GM12891 (cell line): ENCODE measurements at regions not wholly inside any gene's neighbourhood (a gene's known extent, or its start where the extent isn't known, plus 50 kb on each side); places are given as distances from the start of the nearest gene placed in this dataset.

Experiments
- DNase-seq: peaks from one replicate; pipeline ENCODE4 v3.0.0; 2011; ENCODE audit warnings: low spot score; ENCODE audit not compliant: insufficient read length
- FAIRE-seq: peaks from 2 replicates; lab custom pipeline; 2011; peaks lifted over from hg19 to GRCh38; lab: Jason Lieb, UNC
- PAX5 ChIP-seq: IDR thresholded peaks from 2 replicates; pipeline ENCODE4 v1.6.1; 2011; ENCODE audit warnings: low read length, moderate library complexity, mild to moderate bottlenecking; ENCODE audit not compliant: insufficient read depth, severe bottlenecking
- POLR2A ChIP-seq: IDR thresholded peaks from 2 replicates; pipeline ENCODE4 v1.6.1; 2011; ENCODE audit warnings: low read depth, low read length, control low read depth
- POLR2AphosphoS5 ChIP-seq: IDR thresholded peaks from 2 replicates; pipeline ENCODE4 v1.6.1; 2011; ENCODE audit warnings: low read depth, low read length, control low read depth
- POU2F2 ChIP-seq: IDR thresholded peaks from 2 replicates; pipeline ENCODE4 v1.6.1; 2011; ENCODE audit warnings: low read depth, mild to moderate bottlenecking, control low read depth, low read length, moderate library complexity
- SPI1 ChIP-seq: IDR thresholded peaks from 2 replicates; pipeline ENCODE4 v1.6.1; 2011; ENCODE audit warnings: low read depth, low read length, control low read depth
- TAF1 ChIP-seq: IDR thresholded peaks from 2 replicates; pipeline ENCODE4 v1.6.1; 2011; ENCODE audit warnings: low read depth, low read length, control low read depth

DNA sequence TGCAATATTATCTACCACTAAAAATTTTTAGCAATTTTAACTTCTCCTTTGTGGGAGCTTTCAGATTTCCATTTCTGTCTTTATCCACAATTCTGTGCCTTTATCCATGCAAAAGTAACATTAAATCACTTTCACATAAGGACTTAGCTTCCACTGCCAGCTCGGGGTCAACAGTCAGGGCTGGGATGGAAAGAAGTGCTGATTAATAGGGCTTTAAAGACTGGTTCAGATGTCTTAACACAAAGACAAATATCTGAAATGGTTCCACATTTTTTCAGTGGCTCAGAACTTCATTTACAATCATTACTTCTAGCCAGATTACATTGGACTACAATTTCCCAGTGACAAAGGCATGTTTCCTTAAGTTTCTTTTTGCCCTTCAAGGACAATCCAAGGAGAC is 191.8 kb upstream of the CPHXL start:
- FAIRE-seq (no peak), DNase-seq (no peak)
- TF ChIP-seq PAX5 (no peak), TAF1 (no peak), POLR2A (no peak), POU2F2 (no peak), POLR2AphosphoS5 (no peak), SPI1 (no peak)

DNA sequence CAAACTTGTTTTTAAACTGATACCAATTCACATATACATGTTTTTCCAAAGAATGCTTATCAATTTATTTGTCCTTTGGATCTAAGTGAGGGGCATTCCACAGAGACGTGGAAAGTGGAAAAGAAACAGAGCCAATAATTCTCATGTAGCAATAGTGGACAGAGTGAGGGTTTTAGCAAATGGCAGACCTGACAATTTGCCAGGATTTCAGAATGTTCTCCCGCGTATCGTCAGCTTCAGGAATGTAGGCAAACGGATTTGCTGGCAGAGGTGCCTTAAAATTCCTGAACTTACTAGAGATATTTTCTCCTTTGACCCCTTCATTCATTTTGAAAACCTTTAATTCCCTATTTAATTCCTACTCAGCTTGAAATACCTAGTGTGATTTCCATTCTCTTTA is 193.4 kb upstream of the CPHXL start:
- TF ChIP-seq PAX5 (no peak), TAF1 (no peak), POLR2A (no peak), POU2F2 (no peak), POLR2AphosphoS5 (no peak), SPI1 (no peak)
- FAIRE-seq, result no peak
- no peak for DNase-seq

DNA sequence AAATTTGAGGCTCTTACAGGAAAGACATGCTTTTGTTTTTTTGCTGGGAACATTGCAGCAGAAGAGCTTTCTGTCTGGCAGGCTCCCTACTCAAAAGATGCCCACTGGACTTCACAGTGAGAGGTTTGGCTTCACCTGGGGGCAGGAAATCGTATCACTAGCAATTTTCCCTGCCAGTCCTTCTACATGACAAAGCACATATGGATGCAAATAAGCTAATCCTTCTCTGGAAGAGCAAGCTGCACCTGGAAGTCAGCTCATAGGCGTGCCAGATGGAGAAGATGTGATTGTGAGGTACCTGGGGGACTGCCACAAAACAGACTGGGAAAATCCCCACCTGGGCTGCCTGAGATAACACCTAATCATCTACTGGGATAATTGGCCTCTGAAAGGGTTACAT is 195.0 kb upstream of the CPHXL start:
- no peak for TF ChIP-seq TAF1
- no peak for TF ChIP-seq POU2F2
- TF ChIP-seq PAX5, result no peak
- TF ChIP-seq SPI1, result no peak
- TF ChIP-seq POLR2A, result no peak
- no peak for TF ChIP-seq POLR2AphosphoS5
- FAIRE-seq (no peak), DNase-seq (no peak)

DNA sequence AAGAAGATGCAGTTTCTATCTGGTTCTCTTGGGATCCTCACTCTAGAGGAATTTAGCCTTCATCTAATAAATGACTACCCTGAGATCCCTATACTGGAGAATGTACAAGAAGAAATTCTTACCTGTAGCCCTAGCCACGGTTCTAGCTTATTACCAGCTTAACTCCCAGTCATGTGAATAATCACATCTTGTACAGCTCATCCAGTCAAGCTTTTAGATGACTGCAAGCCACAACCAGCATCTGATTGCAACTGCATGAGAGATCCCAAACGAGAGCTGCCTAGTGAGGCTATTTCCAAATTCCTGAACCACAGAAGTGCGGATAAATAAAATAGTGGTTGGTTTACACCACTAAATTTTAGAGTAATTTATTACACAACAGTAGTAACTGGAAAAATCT is 196.0 kb upstream of the CPHXL start:
- FAIRE-seq, result no peak
- no peak for DNase-seq
- TF ChIP-seq TAF1 (no peak), SPI1 (no peak), POU2F2 (no peak), PAX5 (no peak), POLR2A (no peak), POLR2AphosphoS5 (no peak)

DNA sequence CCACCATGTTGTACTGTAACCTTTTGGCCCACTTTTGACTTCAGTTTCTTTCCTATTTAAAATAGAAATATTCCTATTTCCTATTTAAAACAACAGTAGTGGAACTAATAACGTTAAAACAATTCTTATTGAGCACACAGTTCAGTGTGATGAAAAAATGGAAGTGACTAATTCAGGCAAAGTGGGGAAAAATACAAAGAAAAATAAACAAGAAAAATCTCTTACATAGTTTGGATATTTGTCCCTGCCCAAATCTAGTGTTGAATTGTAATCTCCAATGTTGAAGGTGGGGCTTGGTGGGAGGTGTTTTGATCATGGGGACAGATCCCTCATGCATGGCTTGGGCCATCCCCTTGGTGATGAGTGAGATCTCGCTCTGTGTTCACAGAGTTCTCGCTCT is 198.1 kb upstream of the CPHXL start:
- FAIRE-seq (no peak), DNase-seq (no peak)
- TF ChIP-seq POU2F2 (no peak), SPI1 (no peak), POLR2AphosphoS5 (no peak), POLR2A (no peak), PAX5 (no peak), TAF1 (no peak)

DNA sequence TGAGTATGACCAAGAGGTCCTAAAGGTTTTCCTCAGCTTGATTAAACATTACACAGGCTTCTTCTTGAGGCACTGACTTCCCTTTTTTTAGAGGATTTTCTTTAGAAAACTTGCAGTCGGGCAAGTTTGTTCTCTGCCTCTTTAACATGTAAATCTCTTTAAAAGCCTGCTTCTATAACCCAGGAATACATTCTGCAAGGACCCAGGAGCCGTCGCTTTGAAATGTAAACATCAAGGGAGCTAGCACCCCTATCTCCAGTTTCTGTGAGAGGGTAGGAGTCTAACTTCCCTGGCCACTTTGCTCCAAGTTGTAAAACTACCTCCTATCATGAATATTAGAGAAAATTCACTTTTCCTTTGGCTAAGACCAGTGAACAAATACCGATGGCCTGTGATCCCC is 201.5 kb upstream of the CPHXL start:
- TF ChIP-seq SPI1 (no peak), TAF1 (no peak), POU2F2 (no peak), PAX5 (no peak), POLR2AphosphoS5 (no peak), POLR2A (no peak)
- DNase-seq (no peak), FAIRE-seq (no peak)

DNA sequence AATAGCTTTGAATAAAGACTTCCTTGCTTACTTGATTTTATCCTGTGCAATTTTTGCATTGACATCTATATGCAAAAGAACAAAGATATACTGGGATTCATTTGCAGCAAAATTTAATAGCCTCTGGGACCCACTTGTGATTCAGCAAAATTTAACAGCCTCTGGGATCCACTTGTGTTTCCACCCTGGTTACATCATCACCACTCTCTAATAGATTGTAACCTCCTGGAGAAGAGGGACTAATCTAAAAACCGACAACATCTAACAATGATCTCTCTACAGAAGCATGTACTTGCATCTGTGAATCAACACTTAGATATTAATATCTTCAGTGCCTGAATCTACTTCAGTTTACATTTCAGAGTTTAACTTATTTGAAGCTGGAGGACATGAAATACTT is 202.0 kb upstream of the CPHXL start:
- no peak for DNase-seq
- TF ChIP-seq TAF1 (no peak), POLR2A (no peak), SPI1 (no peak), POU2F2 (no peak), POLR2AphosphoS5 (no peak), PAX5 (no peak)
- no peak for FAIRE-seq

DNA sequence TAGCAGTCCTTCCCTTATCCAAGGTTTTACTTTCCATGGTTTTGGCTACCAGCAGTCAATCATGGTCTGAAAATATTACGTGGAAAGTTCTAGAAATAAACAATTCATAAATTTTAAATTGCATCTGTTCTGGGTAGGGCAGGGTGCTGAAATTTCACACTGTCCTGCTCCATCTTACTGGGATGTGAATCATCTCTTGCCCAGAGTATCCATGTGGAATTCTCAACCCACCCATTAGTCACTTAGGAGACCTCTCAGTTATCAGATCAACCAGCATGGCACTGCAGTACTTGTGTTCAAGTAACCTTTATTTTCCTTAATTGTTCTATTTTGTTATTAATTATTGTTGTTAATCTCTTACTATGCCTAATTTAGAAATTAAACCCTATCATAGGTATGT is 202.8 kb upstream of the CPHXL start:
- no peak for TF ChIP-seq SPI1
- FAIRE-seq (no peak), DNase-seq (no peak)

DNA sequence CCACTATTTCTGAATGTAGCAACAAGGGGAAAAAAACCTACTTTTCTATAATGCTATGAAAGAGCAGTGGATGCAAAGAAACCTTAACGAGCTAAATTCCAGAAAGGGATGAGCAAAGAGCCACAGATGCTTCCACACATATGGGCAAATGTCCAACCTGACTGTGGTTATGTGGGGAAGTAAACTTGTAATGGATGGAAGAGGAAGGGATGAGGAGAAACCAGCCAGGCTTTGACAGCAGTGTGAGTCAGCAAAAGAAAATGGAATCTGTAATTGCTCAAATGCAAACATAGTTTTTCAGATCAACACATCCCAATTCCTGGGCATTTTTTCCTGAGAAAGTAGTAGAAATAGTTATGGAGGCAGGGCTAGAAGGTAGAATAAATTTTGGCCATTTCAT is 204.8 kb upstream of the CPHXL start:
- DNase-seq, result no peak
- no peak for FAIRE-seq
- no peak for TF ChIP-seq TAF1
- TF ChIP-seq SPI1, result no peak
- no peak for TF ChIP-seq POLR2AphosphoS5
- no peak for TF ChIP-seq POU2F2
- TF ChIP-seq PAX5, result no peak
- TF ChIP-seq POLR2A, result no peak

DNA sequence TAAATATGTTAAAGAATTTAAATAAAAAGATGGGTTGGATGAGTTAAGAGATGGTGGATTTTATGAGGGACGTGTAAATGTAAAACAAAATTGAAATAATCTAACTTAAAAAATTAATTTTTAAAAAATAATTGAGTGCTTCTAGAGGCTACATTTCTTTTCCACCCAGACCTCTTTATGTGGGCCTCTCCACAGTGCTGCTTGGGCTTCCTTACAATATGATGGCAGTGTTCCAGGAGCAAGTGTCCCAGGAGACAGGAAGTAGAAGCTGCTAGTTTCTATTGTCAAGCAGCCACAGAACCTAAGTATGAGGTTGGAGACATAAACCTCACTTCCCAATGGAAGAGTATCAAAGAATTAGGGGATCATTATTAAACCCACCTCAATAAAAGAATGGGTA is 205.7 kb upstream of the CPHXL start:
- FAIRE-seq (no peak), DNase-seq (no peak)
- no peak for TF ChIP-seq POLR2AphosphoS5
- TF ChIP-seq POLR2A, result no peak
- no peak for TF ChIP-seq PAX5
- TF ChIP-seq POU2F2, result no peak
- TF ChIP-seq SPI1, result no peak
- no peak for TF ChIP-seq TAF1
